Immature natural killer cell (primary cell): ENCODE measurements at regions not wholly inside any gene's neighbourhood (a gene's known extent, or its start where the extent isn't known, plus 50 kb on each side); places are given as distances from the start of the nearest gene placed in this dataset.
"Not testable (repeated sequence)": the region's sequence is repeated elsewhere in the genome, so short reads cannot be mapped to it uniquely, and the experiment has no call there.

ENCODE experiments used
- DNase-seq, 3 donors: peaks; one replicate each; pipeline ENCODE4 v3.0.0; 2022; ENCODE audit warnings: mixed read lengths in 1 of 3
- H3K27ac Mint-ChIP-seq, 6 donors: one replicate each; pipeline ENCODE4 v1.8.0; 2020; ENCODE audit warnings: mixed read lengths in 6 of 6, mild to moderate bottlenecking in 5 of 6, inconsistent platforms in 4 of 6, moderate library complexity in 3 of 6
- H3K27me3 Mint-ChIP-seq, 3 donors: one replicate each; pipeline ENCODE4 v1.8.0; 2020 to 2021; ENCODE audit warnings: low read depth in 3 of 3, mild to moderate bottlenecking in 3 of 3, mixed read lengths in 3 of 3, moderate library complexity in 3 of 3, inconsistent platforms in 1 of 3
- H3K36me3 Mint-ChIP-seq, 3 donors: one replicate each; pipeline ENCODE4 v1.8.0; 2020; ENCODE audit warnings: mixed read lengths in 3 of 3, inconsistent platforms in 2 of 3, mild to moderate bottlenecking in 2 of 3
- H3K4me1 Mint-ChIP-seq, 2 donors: one replicate each; pipeline ENCODE4 v1.8.0; 2020; ENCODE audit warnings: inconsistent platforms in 2 of 2, mild to moderate bottlenecking in 2 of 2, mixed read lengths in 2 of 2, moderate library complexity in 1 of 2
- H3K4me3 Mint-ChIP-seq, 5 donors: one replicate each; pipeline ENCODE4 v1.8.0; 2020; ENCODE audit warnings: mild to moderate bottlenecking in 5 of 5, mixed read lengths in 5 of 5, inconsistent platforms in 3 of 5, moderate library complexity in 3 of 5
- H3K9me3 Mint-ChIP-seq, 6 donors: one replicate each; pipeline ENCODE4 v1.8.0; 2020; ENCODE audit warnings: mild to moderate bottlenecking in 6 of 6, mixed read lengths in 6 of 6, inconsistent platforms in 4 of 6, moderate library complexity in 3 of 6

DNA sequence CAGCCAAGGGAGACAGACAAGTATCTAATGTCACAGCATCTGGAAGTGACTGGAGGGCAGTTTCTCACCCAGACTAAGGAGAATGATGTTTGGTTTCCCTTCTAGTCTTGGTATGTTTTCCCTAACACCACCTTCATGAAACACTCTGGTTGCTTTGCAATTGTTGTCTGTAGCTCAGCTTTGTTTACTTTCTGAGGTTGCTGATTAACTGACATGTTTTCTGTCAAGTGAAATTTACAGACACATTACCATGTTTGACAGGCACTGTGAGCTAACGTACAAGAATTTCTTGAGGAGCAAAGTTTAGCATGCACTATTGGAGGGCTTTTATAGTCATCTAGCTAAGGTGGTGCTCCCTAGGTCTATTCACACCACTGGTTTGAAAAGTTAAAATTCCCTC is 131.6 kb upstream of the NECTIN3 start:
- Mint-ChIP-seq H3K4me3 (no peak overlapping the region), H3K27ac (no peak overlapping the region), H3K36me3 (peaks cover 0 to 3% (median 0%) of the 10 kb centered on the region in 3 donors), H3K27me3 (peaks cover 0 to 6% (median 1%) of the 10 kb centered on the region in 3 donors), H3K9me3 (peaks cover 3 to 14% (median 8%) of the 10 kb centered on the region in 6 donors), H3K4me1 (no peaks in the 10 kb centered on the region)
- no peak for DNase-seq

DNA sequence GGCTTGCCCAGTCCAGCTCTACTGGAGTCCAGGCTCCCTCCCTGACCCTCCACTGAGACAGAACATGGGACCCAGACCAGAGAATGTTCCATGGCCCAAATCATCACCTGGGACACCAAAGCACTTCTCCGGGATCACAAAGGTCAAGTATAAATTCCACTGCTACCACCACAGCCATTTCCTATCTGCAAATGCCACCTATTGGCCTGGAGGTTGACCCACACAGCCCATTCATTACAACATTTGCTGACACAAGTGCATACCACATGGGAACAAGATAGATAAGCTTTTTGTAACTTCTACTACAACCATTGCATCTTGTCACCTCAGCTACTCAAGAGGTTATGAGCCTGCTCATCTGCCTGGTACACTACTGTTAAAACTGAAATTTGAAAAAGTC is 126.8 kb upstream of the NECTIN3 start:
- H3K36me3 Mint-ChIP-seq = peaks cover 0 to 5% (median 0%) of the 10 kb centered on the region in 3 donors
- peaks cover 0 to 5% (median 0%) of the 10 kb centered on the region in 3 donors for H3K27me3 Mint-ChIP-seq
- DNase-seq = no peak
- H3K4me3 Mint-ChIP-seq = no peak overlapping the region
- H3K27ac Mint-ChIP-seq = no peak overlapping the region
- peaks cover 13 to 49% (median 29%) of the 10 kb centered on the region in 6 donors for H3K9me3 Mint-ChIP-seq
- no peaks in the 10 kb centered on the region for H3K4me1 Mint-ChIP-seq

GRCh38 chr3:110946810-110947209 is 124.8 kb upstream of the NECTIN3 start:
- no peak for DNase-seq
- H3K27me3 Mint-ChIP-seq = peaks cover 0 to 5% (median 0%) of the 10 kb centered on the region in 3 donors
- no peaks in the 10 kb centered on the region for H3K4me1 Mint-ChIP-seq
- peaks cover 14 to 51% (median 31%) of the 10 kb centered on the region in 6 donors for H3K9me3 Mint-ChIP-seq
- no peak overlapping the region for H3K27ac Mint-ChIP-seq
- peaks cover 0 to 5% (median 0%) of the 10 kb centered on the region in 3 donors for H3K36me3 Mint-ChIP-seq
- H3K4me3 Mint-ChIP-seq = no peak overlapping the region

DNA sequence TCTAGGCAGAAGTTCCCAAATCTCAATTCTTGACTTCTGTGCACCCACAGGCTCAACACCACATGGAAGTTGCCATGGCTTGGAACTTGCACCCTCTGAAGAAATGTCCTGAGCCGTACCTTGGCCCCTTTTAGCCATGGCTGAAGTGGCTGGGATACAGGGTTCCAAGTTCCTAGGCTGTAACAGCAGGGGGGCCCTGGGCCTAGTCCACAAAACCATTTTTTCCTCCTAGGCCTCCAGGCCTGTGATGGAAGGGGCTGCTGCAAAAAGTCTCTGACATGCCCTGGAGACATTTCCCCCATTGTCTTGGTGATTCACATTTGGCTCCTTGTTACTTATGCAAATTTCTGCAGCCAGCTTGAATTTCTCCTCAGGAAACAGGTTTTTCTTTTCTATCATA is 122.4 kb upstream of the NECTIN3 start:
- not testable (repeated sequence) for H3K27me3 Mint-ChIP-seq, H3K36me3 Mint-ChIP-seq, DNase-seq, H3K4me3 Mint-ChIP-seq, H3K4me1 Mint-ChIP-seq, H3K27ac Mint-ChIP-seq
- H3K9me3 Mint-ChIP-seq = peaks cover 13 to 48% (median 25%) of the 10 kb centered on the region in 6 donors

DNA sequence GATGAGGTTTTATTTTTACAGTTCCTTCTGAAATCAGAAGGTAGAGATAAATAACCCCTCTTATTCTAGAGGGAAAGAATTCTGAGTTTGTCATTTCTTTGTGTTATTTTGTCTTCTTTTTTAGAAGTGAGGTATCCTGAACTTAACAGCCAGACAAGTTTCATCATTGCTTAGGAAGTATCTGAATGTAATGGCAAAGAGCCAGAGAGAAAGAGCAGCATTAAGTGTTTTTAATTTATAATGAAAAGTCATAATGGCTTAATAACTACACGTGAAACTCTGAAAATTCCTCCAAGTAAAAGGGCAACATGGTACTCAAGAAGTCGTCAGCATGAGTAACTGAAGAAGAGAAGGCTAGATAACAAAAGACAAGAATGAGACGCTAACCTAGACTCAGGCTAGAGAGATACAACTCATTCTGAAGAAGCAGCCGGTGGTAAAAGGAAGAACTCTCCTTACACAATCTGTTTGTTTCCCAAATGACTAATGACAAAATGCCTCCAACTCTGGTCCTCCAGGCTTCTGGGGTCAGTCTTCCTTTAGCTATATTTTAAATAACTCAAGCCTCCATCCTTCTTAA is 116.2 kb upstream of the NECTIN3 start:
- H3K4me3 Mint-ChIP-seq = no peak overlapping the region
- no peaks in the 10 kb centered on the region for H3K4me1 Mint-ChIP-seq
- H3K36me3 Mint-ChIP-seq = no peaks in the 10 kb centered on the region
- H3K27ac Mint-ChIP-seq = no peak overlapping the region
- DNase-seq = no peak
- peaks cover 0 to 4% (median 3%) of the 10 kb centered on the region in 6 donors for H3K9me3 Mint-ChIP-seq
- peaks cover 0 to 12% (median 0%) of the 10 kb centered on the region in 3 donors for H3K27me3 Mint-ChIP-seq

- Mint-ChIP-seq H3K9me3 (peaks cover 0 to 6% (median 2%) of the 10 kb centered on the region in 6 donors), H3K4me1 (no peaks in the 10 kb centered on the region), H3K27ac (no peak overlapping the region), H3K27me3 (peaks cover 0 to 12% (median 0%) of the 10 kb centered on the region in 3 donors), H3K4me3 (no peak overlapping the region), H3K36me3 (no peaks in the 10 kb centered on the region)
- no peak for DNase-seq
Observed at GRCh38 chr3:110956081-110956480, 115.5 kb upstream of the NECTIN3 start.

DNA sequence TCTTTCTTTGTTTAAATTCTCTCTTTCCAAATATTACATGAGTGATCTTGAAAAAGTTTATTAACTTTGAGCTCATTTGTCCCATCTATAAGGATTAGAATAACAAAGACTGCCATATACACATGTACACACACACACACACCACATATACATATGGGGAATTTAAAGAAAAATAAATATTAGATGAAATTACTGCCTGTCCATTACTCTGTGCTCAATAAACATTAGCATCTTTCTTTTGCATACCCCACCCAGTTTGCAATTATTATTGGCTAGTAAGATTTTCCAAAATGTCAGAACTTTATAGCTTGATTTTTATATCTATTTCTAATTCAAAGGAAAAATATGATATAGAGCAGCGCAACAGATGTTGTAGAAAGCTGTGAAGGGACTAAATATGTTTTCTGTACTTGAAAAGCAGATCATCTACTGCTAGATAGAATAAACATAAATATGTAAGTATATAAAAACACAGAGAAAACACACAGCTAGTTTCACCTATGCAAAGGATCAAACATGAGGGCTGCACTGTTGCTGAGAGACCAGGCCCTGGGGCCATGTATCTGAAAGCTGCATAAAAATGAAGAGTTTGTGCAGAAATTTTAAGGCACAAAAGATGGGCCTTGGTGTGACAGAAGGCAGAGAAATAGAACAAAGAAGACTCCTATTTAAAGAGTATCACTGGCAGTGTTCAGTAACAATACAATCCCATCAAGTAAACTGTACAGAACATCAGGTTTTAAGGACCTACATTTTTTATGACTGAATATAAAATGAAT is 114.2 kb upstream of the NECTIN3 start:
- Mint-ChIP-seq H3K36me3 (no peaks in the 10 kb centered on the region), H3K4me3 (no peak overlapping the region), H3K27ac (no peak overlapping the region), H3K4me1 (no peaks in the 10 kb centered on the region), H3K27me3 (peaks cover 0 to 12% (median 0%) of the 10 kb centered on the region in 3 donors), H3K9me3 (peaks cover 0 to 6% (median 1%) of the 10 kb centered on the region in 6 donors)
- no peak for DNase-seq

GRCh38 chr3:110958313-110959147 is 113.1 kb upstream of the NECTIN3 start:
- peaks cover under 1 to 6% (median 2%) of the 10 kb centered on the region in 6 donors for H3K9me3 Mint-ChIP-seq
- H3K36me3 Mint-ChIP-seq = peaks cover 0 to 2% (median 0%) of the 10 kb centered on the region in 3 donors
- peaks cover 0 to 9% (median 0%) of the 10 kb centered on the region in 3 donors for H3K27me3 Mint-ChIP-seq
- H3K4me1 Mint-ChIP-seq = no peaks in the 10 kb centered on the region
- DNase-seq = no peak
- H3K4me3 Mint-ChIP-seq = no peak overlapping the region
- no peak overlapping the region for H3K27ac Mint-ChIP-seq

- peaks cover 2 to 16% (median 4%) of the 10 kb centered on the region in 6 donors for H3K9me3 Mint-ChIP-seq
- no peak overlapping the region for H3K27ac Mint-ChIP-seq
- peaks cover 0 to 4% (median 0%) of the 10 kb centered on the region in 3 donors for H3K36me3 Mint-ChIP-seq
- no peak overlapping the region for H3K4me3 Mint-ChIP-seq
- no peak for DNase-seq
- H3K27me3 Mint-ChIP-seq = peaks cover 0 to 2% (median 0%) of the 10 kb centered on the region in 3 donors
- H3K4me1 Mint-ChIP-seq = no peaks in the 10 kb centered on the region
Observed at GRCh38 chr3:110965976-110966375, 105.6 kb upstream of the NECTIN3 start.

DNA sequence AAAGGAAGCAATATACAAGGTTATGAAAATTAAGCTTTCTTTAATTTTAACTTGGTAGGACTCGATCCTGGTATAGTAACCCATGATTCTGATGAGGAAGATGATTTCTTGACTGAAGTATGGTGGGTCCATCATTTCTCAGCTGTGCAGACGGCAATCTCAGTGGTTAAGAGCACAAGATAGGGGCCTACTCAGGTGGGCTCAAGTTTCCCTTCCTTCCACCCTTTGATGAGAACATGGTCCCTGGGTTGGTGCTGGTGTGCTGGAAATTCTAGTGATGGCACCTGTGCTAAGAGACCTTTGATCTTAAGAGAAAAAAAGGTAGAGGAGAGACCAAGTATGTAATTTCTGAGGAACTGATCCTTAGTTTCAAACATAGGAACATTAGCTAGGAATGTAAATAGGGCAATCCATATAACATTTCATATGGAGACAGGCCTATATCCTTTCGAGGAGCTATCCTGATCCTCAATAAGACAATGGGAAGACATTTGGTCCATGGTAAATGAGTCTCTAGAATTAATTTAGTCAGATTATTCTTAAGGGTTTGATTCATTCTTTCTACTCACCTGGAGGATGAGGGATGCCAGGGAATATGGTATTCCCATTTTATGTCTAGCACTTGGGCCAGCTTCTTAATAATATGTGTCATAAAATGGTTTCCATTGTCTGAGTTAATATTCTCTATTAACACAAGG is 104.5 kb upstream of the NECTIN3 start:
- peaks cover 0 to 4% (median 0%) of the 10 kb centered on the region in 3 donors for H3K36me3 Mint-ChIP-seq
- peaks cover 2 to 16% (median 4%) of the 10 kb centered on the region in 6 donors for H3K9me3 Mint-ChIP-seq
- H3K27me3 Mint-ChIP-seq = peaks cover 0 to 2% (median 0%) of the 10 kb centered on the region in 3 donors
- H3K27ac Mint-ChIP-seq = no peak overlapping the region
- DNase-seq = no peak
- no peaks in the 10 kb centered on the region for H3K4me1 Mint-ChIP-seq
- no peak overlapping the region for H3K4me3 Mint-ChIP-seq

GRCh38 chr3:110968076-110968475 is 103.5 kb upstream of the NECTIN3 start:
- no peak overlapping the region for H3K4me3 Mint-ChIP-seq
- H3K9me3 Mint-ChIP-seq = peaks cover 2 to 16% (median 4%) of the 10 kb centered on the region in 6 donors
- H3K36me3 Mint-ChIP-seq = peaks cover 0 to 4% (median 0%) of the 10 kb centered on the region in 3 donors
- no peak overlapping the region for H3K27ac Mint-ChIP-seq
- DNase-seq = no peak
- H3K4me1 Mint-ChIP-seq = no peaks in the 10 kb centered on the region
- peaks cover 0 to 2% (median 2%) of the 10 kb centered on the region in 3 donors for H3K27me3 Mint-ChIP-seq

DNA sequence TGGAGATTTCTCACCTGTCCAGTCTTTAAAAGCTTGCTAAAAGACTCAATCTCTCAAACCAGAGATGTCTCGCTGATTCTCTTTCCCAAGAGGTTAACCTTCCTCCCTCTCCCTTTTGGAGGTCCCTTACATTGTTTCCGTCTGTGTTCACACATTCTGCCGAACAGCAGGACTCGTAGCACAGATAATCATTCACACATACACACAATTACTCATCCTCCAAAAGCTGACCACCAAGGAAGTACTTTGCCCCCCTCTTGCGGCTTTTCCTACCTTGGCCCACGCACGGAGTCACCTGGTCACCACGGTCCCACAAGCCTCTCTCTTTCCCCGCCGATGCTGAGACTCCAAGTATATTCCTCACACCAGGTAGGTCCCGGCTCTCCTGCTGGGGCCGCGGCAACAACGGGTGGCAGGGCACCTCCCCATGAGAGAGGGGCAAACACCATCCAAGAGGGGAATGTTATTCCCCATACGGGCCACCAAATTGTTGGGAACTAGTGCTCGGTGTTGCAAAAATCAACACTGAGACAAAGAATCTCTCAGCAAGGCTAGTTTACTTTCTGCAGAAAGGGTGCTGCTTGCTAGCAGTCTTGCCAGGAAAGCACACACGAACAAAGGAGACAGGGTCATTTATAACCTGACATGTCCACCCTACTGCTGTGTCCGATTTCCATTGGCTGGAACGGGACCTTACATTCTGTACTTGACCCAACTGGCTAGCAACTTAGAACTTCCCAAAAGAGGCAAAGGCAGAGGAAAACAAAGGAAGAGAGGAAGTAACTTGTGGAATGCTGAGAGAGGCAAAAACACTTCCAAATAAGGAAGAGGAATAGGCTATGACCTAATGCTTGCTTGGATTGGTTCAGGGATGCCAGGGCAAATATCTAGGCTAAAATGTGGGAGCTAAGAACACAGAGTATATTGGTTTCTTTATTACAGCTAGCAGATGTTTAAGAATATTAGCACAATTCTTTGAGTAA is 102.1 kb upstream of the NECTIN3 start:
- Mint-ChIP-seq H3K27ac (no peak overlapping the region), H3K4me3 (no peak overlapping the region), H3K4me1 (no peaks in the 10 kb centered on the region)

More for the DNA sequence above, 102.1 kb upstream of the NECTIN3 start:
- peaks cover 0 to 11% (median 4%) of the 10 kb centered on the region in 6 donors for H3K9me3 Mint-ChIP-seq
- DNase-seq = no peak
- peaks cover 0 to 6% (median 2%) of the 10 kb centered on the region in 3 donors for H3K27me3 Mint-ChIP-seq
- H3K36me3 Mint-ChIP-seq = no peaks in the 10 kb centered on the region
